HepG2 (cell line): ENCODE measurements at regions not wholly inside any gene's neighbourhood (a gene's known extent, or its start where the extent isn't known, plus 50 kb on each side); places are given as distances from the start of the nearest gene placed in this dataset.

Source experiments
- ATAC-seq: fragments of 200-7000 bp; cut with Tn5 transposase; 3 replicates; pipeline ENCODE4 v1.9.1; 2020; ENCODE audit warnings: mild to moderate bottlenecking, moderate library complexity
- BruUV-seq: library from RNA; stranded (reverse); fragments of 400-500 nt; replicated peaks from 2 replicates; lab custom pipeline; 2021; lab: Mats Ljungman, UMichigan
- CTCF ChIA-PET: fragments of 300-600 bp; formaldehyde crosslinking; extraction: SDS; loops from one replicate; lab custom pipeline; 2021; ENCODE audit warnings: low total read pairs, inconsistent platforms, low intra/inter-chr PET ratio; lab: Yijun Ruan, JAX
- POLR2A ChIA-PET: fragments of 350-600 bp; sonication (Branson Sonifier 250); formaldehyde crosslinking; loops from one replicate; lab custom pipeline; 2020; ENCODE audit warnings: antibody characterized with exemption, inconsistent platforms; lab: Yijun Ruan, JAX
- DNase-seq: peaks from one replicate; pipeline ENCODE4 v3.0.0-alpha.2; 2015; ENCODE audit warnings: low spot score
- FAIRE-seq: peaks from 3 replicates; lab custom pipeline; 2011; peaks lifted over from hg19 to GRCh38; lab: Jason Lieb, UNC
- H2AFZ ChIP-seq: one replicate; pipeline ENCODE4 v1.6.1; 2011; ENCODE audit warnings: low read length, inconsistent platforms
- H3K27ac ChIP-seq: fragments of 300-600 bp; 3 replicates; pipeline ENCODE4 v1.8.0; 2011; ENCODE audit warnings: mixed run types, mild to moderate bottlenecking, mixed read lengths, low read length, inconsistent platforms; ENCODE audit not compliant: insufficient read depth; ENCODE audit errors: extremely low read length
- H3K27me3 ChIP-seq, 2 experiments: fragments of 200-600 bp in 1 of 2; 2 replicates in 1 of 2; 3 replicates in 1 of 2; pipeline versions ENCODE4 v1.6.0 to v1.8.0; 2011; ENCODE audit warnings: low read length in 2 of 2, mild to moderate bottlenecking in 2 of 2, moderate library complexity in 2 of 2, inconsistent platforms in 1 of 2; ENCODE audit not compliant: insufficient read depth in 2 of 2, control insufficient read depth in 1 of 2
- H3K36me3 ChIP-seq, 2 experiments: fragments of 200-600 bp in 1 of 2; replicated peaks in 1 of 2; 2 replicates in 1 of 2; 3 replicates in 1 of 2; pipeline versions ENCODE4 v1.5.1 to v1.8.0; 2011; ENCODE audit warnings: low read length in 2 of 2, inconsistent platforms in 1 of 2; ENCODE audit not compliant: insufficient read depth in 2 of 2, control insufficient read depth in 1 of 2
- H3K4me1 ChIP-seq: 2 replicates; pipeline ENCODE4 v1.5.1; 2012; ENCODE audit warnings: low read length, inconsistent platforms; ENCODE audit not compliant: insufficient read depth
- H3K4me2 ChIP-seq: 2 replicates; pipeline ENCODE4 v1.6.0; 2011; ENCODE audit warnings: low read depth, low read length, inconsistent platforms
- H3K4me3 ChIP-seq, 3 experiments: fragments of 200-600 bp in 1 of 3; sonication (generic), shearing (Covaris generic) in 1 of 3; replicated peaks in 1 of 3; 2 replicates each; pipeline ENCODE4 v1.5.1; 2011 to 2016; ENCODE audit warnings: low read length in 3 of 3, inconsistent platforms in 2 of 3, low read depth in 2 of 3, mild to moderate bottlenecking in 2 of 3, control low read depth in 1 of 3, mixed read lengths in 1 of 3; ENCODE audit not compliant: insufficient read depth in 1 of 3
- H3K79me2 ChIP-seq: one replicate; pipeline ENCODE4 v1.6.1; 2011; ENCODE audit warnings: low read length, inconsistent platforms; ENCODE audit not compliant: insufficient read depth
- H3K9ac ChIP-seq: 2 replicates; pipeline ENCODE4 v1.6.0; 2011; ENCODE audit warnings: mild to moderate bottlenecking, low read depth, low read length, inconsistent platforms; ENCODE audit not compliant: insufficient read depth
- H3K9me3 ChIP-seq: 2 replicates; pipeline ENCODE4 v1.5.1; 2012; ENCODE audit warnings: mild to moderate bottlenecking, low read length
- H4K20me1 ChIP-seq: 2 replicates; pipeline ENCODE4 v1.6.0; 2011; ENCODE audit warnings: inconsistent platforms, mild to moderate bottlenecking, low read length, moderate library complexity; ENCODE audit not compliant: insufficient read depth
- EHMT2 ChIP-seq: fragments of 200-600 bp; sonication (generic); IDR thresholded peaks from 2 replicates; pipeline ENCODE4 v1.7.0; 2017; ENCODE audit warnings: antibody characterized with exemption, low read depth, low read length, borderline replicate concordance
- EZH2 ChIP-seq: conservative IDR thresholded peaks from 2 replicates; pipeline ENCODE4 v1.6.1; 2012; ENCODE audit warnings: mild to moderate bottlenecking, low read depth, low read length, moderate library complexity
- HDAC2 ChIP-seq: sonication (generic); formaldehyde crosslinking; IDR thresholded peaks from 2 replicates; pipeline ENCODE4 v1.4.0; 2020; ENCODE audit warnings: missing genetic modification reagents
- MIER2 ChIP-seq: IDR thresholded peaks from 2 replicates; pipeline ENCODE4 v1.6.1; 2016; ENCODE audit warnings: missing biosample characterization, missing genetic modification reagents
- SAP130 ChIP-seq: IDR thresholded peaks from 2 replicates; pipeline ENCODE4 v1.6.1; 2016; ENCODE audit warnings: low read depth
- SOX5 ChIP-seq: IDR thresholded peaks from 2 replicates; pipeline ENCODE4 v1.6.1; 2016; ENCODE audit warnings: borderline replicate concordance
- U2AF1 ChIP-seq: fragments of 200-400 bp; formaldehyde crosslinking; optimal IDR thresholded peaks from 2 replicates; pipeline ENCODE3; 2017; ENCODE audit warnings: mild to moderate bottlenecking, low read depth, low read length
- XRCC5 ChIP-seq: fragments of 200-400 bp; formaldehyde crosslinking; optimal IDR thresholded peaks from 2 replicates; pipeline ENCODE3; 2017; ENCODE audit warnings: mild to moderate bottlenecking, low read length
- ZNF331 ChIP-seq: sonication (generic); formaldehyde crosslinking; IDR thresholded peaks from 2 replicates; pipeline ENCODE4 v1.4.0; 2020; ENCODE audit warnings: missing genetic modification reagents
- ZNF7 ChIP-seq: IDR thresholded peaks from 2 replicates; pipeline ENCODE4 v1.6.1; 2016; ENCODE audit warnings: missing biosample characterization, missing genetic modification reagents
- WGBS: methylation state at CpG from one replicate; pipeline ENCODE4 v1.1.6; 2017; ENCODE audit warnings: low lambda C conversion rate; 5-methylcytosine and 5-hydroxymethylcytosine counted together
- in situ Hi-C: cut with HindIII; loops from 2 replicates; pipeline ENCODE4 v1.10.0; 2017; ENCODE audit warnings: low pct_unique_long_range_greater_than_20kb; ENCODE audit not compliant: extremely low pct_ligation_motif_present
- intact Hi-C: fragments of 100-400 bp; cut with micrococcal nuclease; formaldehyde crosslinking; loops from one replicate; pipeline ENCODE4 v1.10.0; 2022; ENCODE audit not compliant: unreplicated experiment
- TF ChIP-seq, protein P1 (sequence below), 2 experiments: IDR thresholded peaks; 2 replicates each; pipeline ENCODE4 v1.6.1; 2011 to 2012; ENCODE audit warnings: low read length in 2 of 2, borderline replicate concordance in 1 of 2, low read depth in 1 of 2, mild to moderate bottlenecking in 1 of 2, moderate library complexity in 1 of 2
- TF ChIP-seq, protein P2 (sequence below): IDR thresholded peaks from 2 replicates; pipeline ENCODE4 v1.6.1; 2012; ENCODE audit warnings: inconsistent platforms

- ATAC-seq, result no peak
- CTCF ChIA-PET, result no interaction called here
- TF ChIP-seq, protein P1, sequence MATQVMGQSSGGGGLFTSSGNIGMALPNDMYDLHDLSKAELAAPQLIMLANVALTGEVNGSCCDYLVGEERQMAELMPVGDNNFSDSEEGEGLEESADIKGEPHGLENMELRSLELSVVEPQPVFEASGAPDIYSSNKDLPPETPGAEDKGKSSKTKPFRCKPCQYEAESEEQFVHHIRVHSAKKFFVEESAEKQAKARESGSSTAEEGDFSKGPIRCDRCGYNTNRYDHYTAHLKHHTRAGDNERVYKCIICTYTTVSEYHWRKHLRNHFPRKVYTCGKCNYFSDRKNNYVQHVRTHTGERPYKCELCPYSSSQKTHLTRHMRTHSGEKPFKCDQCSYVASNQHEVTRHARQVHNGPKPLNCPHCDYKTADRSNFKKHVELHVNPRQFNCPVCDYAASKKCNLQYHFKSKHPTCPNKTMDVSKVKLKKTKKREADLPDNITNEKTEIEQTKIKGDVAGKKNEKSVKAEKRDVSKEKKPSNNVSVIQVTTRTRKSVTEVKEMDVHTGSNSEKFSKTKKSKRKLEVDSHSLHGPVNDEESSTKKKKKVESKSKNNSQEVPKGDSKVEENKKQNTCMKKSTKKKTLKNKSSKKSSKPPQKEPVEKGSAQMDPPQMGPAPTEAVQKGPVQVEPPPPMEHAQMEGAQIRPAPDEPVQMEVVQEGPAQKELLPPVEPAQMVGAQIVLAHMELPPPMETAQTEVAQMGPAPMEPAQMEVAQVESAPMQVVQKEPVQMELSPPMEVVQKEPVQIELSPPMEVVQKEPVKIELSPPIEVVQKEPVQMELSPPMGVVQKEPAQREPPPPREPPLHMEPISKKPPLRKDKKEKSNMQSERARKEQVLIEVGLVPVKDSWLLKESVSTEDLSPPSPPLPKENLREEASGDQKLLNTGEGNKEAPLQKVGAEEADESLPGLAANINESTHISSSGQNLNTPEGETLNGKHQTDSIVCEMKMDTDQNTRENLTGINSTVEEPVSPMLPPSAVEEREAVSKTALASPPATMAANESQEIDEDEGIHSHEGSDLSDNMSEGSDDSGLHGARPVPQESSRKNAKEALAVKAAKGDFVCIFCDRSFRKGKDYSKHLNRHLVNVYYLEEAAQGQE (IDR thresholded peaks at IDR 0.05; ENCODE audit: borderline replicate concordance in 1 of 2, low read depth in 1 of 2, low read length in 2 of 2), result peak; percentile 30 to 90
- TF ChIP-seq MIER2 (CRISPR knock-in tag) (peak; percentile 91), EZH2 (no peak)
- TF ChIP-seq, protein P2, sequence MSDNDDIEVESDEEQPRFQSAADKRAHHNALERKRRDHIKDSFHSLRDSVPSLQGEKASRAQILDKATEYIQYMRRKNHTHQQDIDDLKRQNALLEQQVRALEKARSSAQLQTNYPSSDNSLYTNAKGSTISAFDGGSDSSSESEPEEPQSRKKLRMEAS, result no peak
- in situ Hi-C loops, result no loop called here
- H3K9me3 ChIP-seq, result no peaks in the 10 kb centered on the region
- no peak overlapping the region for H3K9ac ChIP-seq
- H3K27me3 ChIP-seq, result no peaks in the 10 kb centered on the region
- no peak overlapping the region for H2AFZ ChIP-seq
- POLR2A ChIA-PET, result no interaction called here
- no TSS peak for BruUV-seq
- no peaks in the 10 kb centered on the region for H3K4me1 ChIP-seq
- no peak for FAIRE-seq
- no peaks in the 10 kb centered on the region for H4K20me1 ChIP-seq
- no peaks in the 10 kb centered on the region for H3K36me3 ChIP-seq
- no peak overlapping the region for H3K4me2 ChIP-seq
- DNase-seq, result no peak
- H3K4me3 ChIP-seq, result no peak overlapping the region
- intact Hi-C loops, result no loop called here
- no peaks in the 10 kb centered on the region for H3K79me2 ChIP-seq
- H3K27ac ChIP-seq, result no peak overlapping the region
Measured at GRCh38 chr2:136530146-136530545, 235.2 kb upstream of the THSD7B start.

DNA sequence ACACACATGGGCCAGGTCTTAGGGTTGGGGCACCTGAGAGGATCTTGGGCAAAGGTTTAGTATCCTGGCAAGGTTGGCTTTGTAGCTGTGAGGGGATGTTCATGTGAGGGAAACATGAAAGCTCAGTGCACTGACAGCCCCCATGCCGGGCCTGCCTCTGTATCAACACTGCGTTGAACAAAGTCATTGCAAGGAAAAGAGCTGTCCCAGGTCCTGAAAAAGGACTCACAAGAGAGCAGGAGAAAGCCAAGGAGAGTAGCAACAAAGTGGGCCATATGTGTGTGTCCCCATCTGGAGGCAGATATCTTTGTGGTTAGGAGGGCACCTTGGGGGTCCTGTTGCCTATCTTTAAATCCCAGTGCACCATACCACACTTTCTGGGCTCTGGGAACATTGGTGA is 237.8 kb upstream of the THSD7B start:
- H3K36me3 ChIP-seq, result no peaks in the 10 kb centered on the region
- no peak overlapping the region for H3K4me3 ChIP-seq
- no peak overlapping the region for H2AFZ ChIP-seq
- FAIRE-seq (no peak), ATAC-seq (peak; percentile 62), DNase-seq (peak; percentile 41)
- POLR2A ChIA-PET, result no interaction called here
- H3K27ac ChIP-seq, result no peak overlapping the region
- peaks cover 0 to 3% of the 10 kb centered on the region in 2 experiments; a peak in 1 of 5 replicates for H3K27me3 ChIP-seq
- CTCF ChIA-PET, result no interaction called here
- H3K4me1 ChIP-seq, result no peaks in the 10 kb centered on the region
- H3K9ac ChIP-seq, result no peak overlapping the region
- in situ Hi-C loops (no loop called here), intact Hi-C loops (no loop called here)
- H3K9me3 ChIP-seq, result no peaks in the 10 kb centered on the region
- no peaks in the 10 kb centered on the region for H4K20me1 ChIP-seq
- no peaks in the 10 kb centered on the region for H3K79me2 ChIP-seq
- no TSS peak for BruUV-seq
- H3K4me2 ChIP-seq, result no peak overlapping the region
- WGBS, result 8% methylated on average over 2 of the region's 2 CpGs
- TF ChIP-seq, protein P1 (IDR thresholded peaks at IDR 0.05; ENCODE audit: borderline replicate concordance in 1 of 2, low read depth in 1 of 2, low read length in 2 of 2), result peak; percentile 83 to 97
- TF ChIP-seq XRCC5 (peak; percentile 14), ZNF7 (no peak), SOX5 (CRISPR knock-in tag) (no peak), HDAC2 (CRISPR knock-in tag) (peak; percentile 64; the same call in 1 of the 2 replicates), ZNF331 (CRISPR knock-in tag) (0 out of 2 replicates have a peak, but pooled peaks have one; percentile 58), MIER2 (CRISPR knock-in tag) (peak; percentile 98), U2AF1 (no peak), EHMT2 (peak; percentile 99), SAP130 (CRISPR knock-in tag) (peak; percentile 25; the same call in 1 of the 2 replicates)
